PFSK-1 (cell line): ENCODE measurements at regions not wholly inside any gene's neighbourhood (a gene's known extent, or its start where the extent isn't known, plus 50 kb on each side); places are given as distances from the start of the nearest gene placed in this dataset.

Experiments used
- FOXP2 ChIP-seq: optimal IDR thresholded peaks from 2 replicates; pipeline ENCODE3; 2011; ENCODE audit warnings: borderline replicate concordance, control low read depth, inconsistent platforms; ENCODE audit not compliant: insufficient read depth; ENCODE audit errors: extremely low read length, extremely low read depth
- POLR2AphosphoS5 ChIP-seq: IDR thresholded peaks from 2 replicates; pipeline ENCODE4 v1.6.1; 2012; ENCODE audit warnings: low read depth, mild to moderate bottlenecking, control low read depth, low read length, moderate library complexity
- REST ChIP-seq, 2 experiments: IDR thresholded peaks; 2 replicates each; pipeline versions ENCODE4 v1.6.1 to v1.8.0; 2011 to 2012; ENCODE audit warnings: low read depth in 2 of 2, low read length in 2 of 2, control low read depth in 1 of 2, inconsistent platforms in 1 of 2, mild to moderate bottlenecking in 1 of 2, moderate library complexity in 1 of 2; ENCODE audit not compliant: insufficient read depth in 1 of 2
- SIN3A ChIP-seq: IDR thresholded peaks from 2 replicates; pipeline ENCODE4 v1.6.1; 2012; ENCODE audit warnings: mild to moderate bottlenecking, low read length, moderate library complexity, borderline replicate concordance; ENCODE audit not compliant: insufficient read depth

- TF ChIP-seq FOXP2 (no peak), SIN3A (no peak), REST (IDR thresholded peaks at IDR 0.05; ENCODE audit: insufficient read depth in 1 of 2, low read depth in 2 of 2, low read length in 2 of 2) (no peak), POLR2AphosphoS5 (no peak)
Measured at GRCh38 chr5:28743716-28744110, 1705.3 kb upstream of the CDH9 start.
